GM23338 (cell line): ENCODE measurements at regions not wholly inside any gene's neighbourhood (a gene's known extent, or its start where the extent isn't known, plus 50 kb on each side); places are given as distances from the start of the nearest gene placed in this dataset.

Experiments
- ATAC-seq: fragments of 200-7000 bp; cut with Tn5 transposase; 3 replicates; pipeline ENCODE4 v1.9.1; 2020
- DNase-seq: peaks from one replicate; pipeline ENCODE4 v3.0.0-alpha.2; 2015; ENCODE audit warnings: low spot score
- H2AFZ ChIP-seq: fragments of 200-600 bp; sonication (generic); 2 replicates; pipeline ENCODE4 v1.8.0; 2016; ENCODE audit warnings: antibody characterized with exemption, mild to moderate bottlenecking, moderate library complexity
- H3F3A ChIP-seq: fragments of 200-600 bp; sonication (generic); replicated peaks from 2 replicates; pipeline ENCODE4 v1.8.0; 2017; ENCODE audit warnings: antibody characterized with exemption, mixed run types, low read depth
- H3K27ac ChIP-seq: fragments of 200-600 bp; sonication (generic); 2 replicates; pipeline ENCODE4 v1.6.1; 2016; ENCODE audit warnings: low read depth
- H3K27me3 ChIP-seq: fragments of 200-600 bp; sonication (generic); 2 replicates; pipeline ENCODE4 v1.8.0; 2016; ENCODE audit warnings: mild to moderate bottlenecking, mixed run types, moderate library complexity; ENCODE audit not compliant: insufficient read depth
- H3K36me3 ChIP-seq: fragments of 200-600 bp; sonication (generic); 2 replicates; pipeline ENCODE4 v1.8.0; 2016; ENCODE audit warnings: mild to moderate bottlenecking; ENCODE audit not compliant: insufficient read depth
- H3K4me1 ChIP-seq: fragments of 200-600 bp; sonication (generic); 2 replicates; pipeline ENCODE4 v1.8.0; 2016; ENCODE audit warnings: mild to moderate bottlenecking, moderate library complexity; ENCODE audit not compliant: insufficient read depth
- H3K4me2 ChIP-seq: fragments of 200-600 bp; sonication (generic); 2 replicates; pipeline ENCODE4 v1.7.1; 2017; ENCODE audit warnings: mixed run types
- H3K4me3 ChIP-seq: fragments of 200-600 bp; sonication (generic); 2 replicates; pipeline ENCODE4 v1.6.1; 2016; ENCODE audit warnings: mixed run types
- H3K79me2 ChIP-seq: fragments of 200-600 bp; sonication (generic); replicated peaks from 2 replicates; pipeline ENCODE4 v1.8.0; 2017; ENCODE audit warnings: mild to moderate bottlenecking; ENCODE audit not compliant: insufficient read depth
- H3K9me2 ChIP-seq: fragments of 200-600 bp; sonication (generic); 2 replicates; pipeline ENCODE4 v1.8.0; 2017; ENCODE audit not compliant: insufficient read depth
- H4K20me1 ChIP-seq: fragments of 200-600 bp; sonication (generic); replicated peaks from 2 replicates; pipeline ENCODE4 v1.8.0; 2017; ENCODE audit warnings: mild to moderate bottlenecking; ENCODE audit not compliant: insufficient read depth
- H3K27ac Mint-ChIP-seq: 2 replicates; pipeline ENCODE4 v1.8.0; 2020; ENCODE audit warnings: inconsistent platforms, mild to moderate bottlenecking, moderate library complexity, mixed read lengths
- H3K27me3 Mint-ChIP-seq: 3 replicates; pipeline ENCODE4 v1.8.0; 2022; ENCODE audit warnings: low read depth, mild to moderate bottlenecking, moderate library complexity, mixed read lengths, inconsistent platforms; ENCODE audit not compliant: insufficient read depth, poor library complexity
- H3K36me3 Mint-ChIP-seq: 3 replicates; pipeline ENCODE4 v1.8.0; 2021; ENCODE audit warnings: low read depth, mild to moderate bottlenecking, inconsistent platforms, moderate library complexity, mixed read lengths
- H3K4me1 Mint-ChIP-seq: 3 replicates; pipeline ENCODE4 v1.8.0; 2020; ENCODE audit warnings: mild to moderate bottlenecking, inconsistent platforms, mixed read lengths
- H3K4me3 Mint-ChIP-seq: 3 replicates; pipeline ENCODE4 v1.8.0; 2021; ENCODE audit warnings: moderate library complexity, mild to moderate bottlenecking, inconsistent platforms, mixed read lengths
- H3K9me3 Mint-ChIP-seq: 3 replicates; pipeline ENCODE4 v1.8.0; 2020; ENCODE audit warnings: moderate library complexity, mild to moderate bottlenecking, inconsistent platforms, mixed read lengths
- CREB1 ChIP-seq: fragments of 250-450 bp; sonication (Bioruptor Pico); IDR thresholded peaks from 2 replicates; pipeline ENCODE4 v1.5.0; 2020; ENCODE audit warnings: low read depth, mild to moderate bottlenecking, moderate library complexity
- EZH2 ChIP-seq: fragments of 200-600 bp; sonication (generic); IDR thresholded peaks from one replicate; pipeline ENCODE4 v1.8.0; 2017; ENCODE audit warnings: antibody characterized with exemption, mild to moderate bottlenecking, low read depth; ENCODE audit not compliant: unreplicated experiment
- EZH2phosphoT487 ChIP-seq: fragments of 200-600 bp; sonication (generic); IDR thresholded peaks from one replicate; pipeline ENCODE4 v1.8.1; 2018; ENCODE audit warnings: antibody characterized with exemption; ENCODE audit not compliant: unreplicated experiment
- JUNB ChIP-seq: IDR thresholded peaks from one replicate; pipeline ENCODE4 v1.6.1; 2016; ENCODE audit warnings: antibody characterized with exemption; ENCODE audit not compliant: unreplicated experiment
- NANOG ChIP-seq: IDR thresholded peaks from 2 replicates; pipeline ENCODE4 v1.6.1; 2016; ENCODE audit warnings: antibody characterized with exemption, borderline replicate concordance
- POLR2AphosphoS5 ChIP-seq: IDR thresholded peaks from 2 replicates; pipeline ENCODE4 v1.6.1; 2016; ENCODE audit warnings: antibody characterized with exemption, low read depth
- REST ChIP-seq: IDR thresholded peaks from one replicate; pipeline ENCODE4 v1.6.1; 2018; ENCODE audit warnings: antibody characterized with exemption; ENCODE audit not compliant: unreplicated experiment
- STAT1 ChIP-seq: IDR thresholded peaks from one replicate; pipeline ENCODE4 v1.6.1; 2016; ENCODE audit warnings: antibody characterized with exemption; ENCODE audit not compliant: unreplicated experiment
- ZNF114 ChIP-seq: fragments of 250-450 bp; sonication (Bioruptor Pico); IDR thresholded peaks from 2 replicates; pipeline ENCODE4 v1.5.0; 2020; ENCODE audit warnings: mild to moderate bottlenecking, moderate library complexity
- ZNF331 ChIP-seq: fragments of 250-450 bp; sonication (Bioruptor Pico); IDR thresholded peaks from 2 replicates; pipeline ENCODE4 v1.5.0; 2020; ENCODE audit warnings: low read depth, mild to moderate bottlenecking, moderate library complexity
- TF ChIP-seq, protein P1 (sequence below): fragments of 250-450 bp; sonication (Bioruptor Pico); IDR thresholded peaks from 2 replicates; pipeline ENCODE4 v1.5.0; 2020; ENCODE audit warnings: mild to moderate bottlenecking, moderate library complexity
- TF ChIP-seq, protein P2 (sequence below): IDR thresholded peaks from 2 replicates; pipeline ENCODE4 v1.6.1; 2016; ENCODE audit warnings: antibody characterized with exemption

GRCh38 chr1:115160728-115161127 is 71.4 kb upstream of the TSPAN2 start:
- H3K36me3 Mint-ChIP-seq = no peaks in the 10 kb centered on the region
- no peaks in the 10 kb centered on the region for H3K27me3 ChIP-seq
- H3K36me3 ChIP-seq = no peaks in the 10 kb centered on the region
- no peak overlapping the region for H3K4me3 Mint-ChIP-seq
- no peak for TF ChIP-seq STAT1
- no peak for TF ChIP-seq REST
- TF ChIP-seq, protein P1, sequence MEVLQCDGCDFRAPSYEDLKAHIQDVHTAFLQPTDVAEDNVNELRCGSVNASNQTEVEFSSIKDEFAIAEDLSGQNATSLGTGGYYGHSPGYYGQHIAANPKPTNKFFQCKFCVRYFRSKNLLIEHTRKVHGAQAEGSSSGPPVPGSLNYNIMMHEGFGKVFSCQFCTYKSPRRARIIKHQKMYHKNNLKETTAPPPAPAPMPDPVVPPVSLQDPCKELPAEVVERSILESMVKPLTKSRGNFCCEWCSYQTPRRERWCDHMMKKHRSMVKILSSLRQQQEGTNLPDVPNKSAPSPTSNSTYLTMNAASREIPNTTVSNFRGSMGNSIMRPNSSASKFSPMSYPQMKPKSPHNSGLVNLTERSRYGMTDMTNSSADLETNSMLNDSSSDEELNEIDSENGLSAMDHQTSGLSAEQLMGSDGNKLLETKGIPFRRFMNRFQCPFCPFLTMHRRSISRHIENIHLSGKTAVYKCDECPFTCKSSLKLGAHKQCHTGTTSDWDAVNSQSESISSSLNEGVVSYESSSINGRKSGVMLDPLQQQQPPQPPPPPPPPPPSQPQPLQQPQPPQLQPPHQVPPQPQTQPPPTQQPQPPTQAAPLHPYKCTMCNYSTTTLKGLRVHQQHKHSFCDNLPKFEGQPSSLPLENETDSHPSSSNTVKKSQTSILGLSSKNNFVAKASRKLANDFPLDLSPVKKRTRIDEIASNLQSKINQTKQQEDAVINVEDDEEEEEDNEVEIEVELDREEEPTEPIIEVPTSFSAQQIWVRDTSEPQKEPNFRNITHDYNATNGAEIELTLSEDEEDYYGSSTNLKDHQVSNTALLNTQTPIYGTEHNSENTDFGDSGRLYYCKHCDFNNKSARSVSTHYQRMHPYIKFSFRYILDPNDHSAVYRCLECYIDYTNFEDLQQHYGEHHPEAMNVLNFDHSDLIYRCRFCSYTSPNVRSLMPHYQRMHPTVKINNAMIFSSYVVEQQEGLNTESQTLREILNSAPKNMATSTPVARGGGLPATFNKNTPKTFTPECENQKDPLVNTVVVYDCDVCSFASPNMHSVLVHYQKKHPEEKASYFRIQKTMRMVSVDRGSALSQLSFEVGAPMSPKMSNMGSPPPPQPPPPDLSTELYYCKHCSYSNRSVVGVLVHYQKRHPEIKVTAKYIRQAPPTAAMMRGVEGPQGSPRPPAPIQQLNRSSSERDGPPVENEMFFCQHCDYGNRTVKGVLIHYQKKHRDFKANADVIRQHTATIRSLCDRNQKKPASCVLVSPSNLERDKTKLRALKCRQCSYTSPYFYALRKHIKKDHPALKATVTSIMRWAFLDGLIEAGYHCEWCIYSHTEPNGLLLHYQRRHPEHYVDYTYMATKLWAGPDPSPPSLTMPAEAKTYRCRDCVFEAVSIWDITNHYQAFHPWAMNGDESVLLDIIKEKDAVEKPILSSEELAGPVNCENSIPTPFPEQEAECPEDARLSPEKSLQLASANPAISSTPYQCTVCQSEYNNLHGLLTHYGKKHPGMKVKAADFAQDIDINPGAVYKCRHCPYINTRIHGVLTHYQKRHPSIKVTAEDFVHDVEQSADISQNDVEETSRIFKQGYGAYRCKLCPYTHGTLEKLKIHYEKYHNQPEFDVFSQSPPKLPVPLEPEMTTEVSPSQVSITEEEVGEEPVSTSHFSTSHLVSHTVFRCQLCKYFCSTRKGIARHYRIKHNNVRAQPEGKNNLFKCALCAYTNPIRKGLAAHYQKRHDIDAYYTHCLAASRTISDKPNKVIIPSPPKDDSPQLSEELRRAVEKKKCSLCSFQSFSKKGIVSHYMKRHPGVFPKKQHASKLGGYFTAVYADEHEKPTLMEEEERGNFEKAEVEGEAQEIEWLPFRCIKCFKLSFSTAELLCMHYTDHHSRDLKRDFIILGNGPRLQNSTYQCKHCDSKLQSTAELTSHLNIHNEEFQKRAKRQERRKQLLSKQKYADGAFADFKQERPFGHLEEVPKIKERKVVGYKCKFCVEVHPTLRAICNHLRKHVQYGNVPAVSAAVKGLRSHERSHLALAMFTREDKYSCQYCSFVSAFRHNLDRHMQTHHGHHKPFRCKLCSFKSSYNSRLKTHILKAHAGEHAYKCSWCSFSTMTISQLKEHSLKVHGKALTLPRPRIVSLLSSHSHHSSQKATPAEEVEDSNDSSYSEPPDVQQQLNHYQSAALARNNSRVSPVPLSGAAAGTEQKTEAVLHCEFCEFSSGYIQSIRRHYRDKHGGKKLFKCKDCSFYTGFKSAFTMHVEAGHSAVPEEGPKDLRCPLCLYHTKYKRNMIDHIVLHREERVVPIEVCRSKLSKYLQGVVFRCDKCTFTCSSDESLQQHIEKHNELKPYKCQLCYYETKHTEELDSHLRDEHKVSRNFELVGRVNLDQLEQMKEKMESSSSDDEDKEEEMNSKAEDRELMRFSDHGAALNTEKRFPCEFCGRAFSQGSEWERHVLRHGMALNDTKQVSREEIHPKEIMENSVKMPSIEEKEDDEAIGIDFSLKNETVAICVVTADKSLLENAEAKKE = no peak
- TF ChIP-seq NANOG = no peak
- no peak for TF ChIP-seq EZH2phosphoT487
- TF ChIP-seq EZH2 = no peak
- TF ChIP-seq ZNF114 (CRISPR knock-in tag) = no peak
- TF ChIP-seq CREB1 (CRISPR knock-in tag) = no peak
- TF ChIP-seq, protein P2, sequence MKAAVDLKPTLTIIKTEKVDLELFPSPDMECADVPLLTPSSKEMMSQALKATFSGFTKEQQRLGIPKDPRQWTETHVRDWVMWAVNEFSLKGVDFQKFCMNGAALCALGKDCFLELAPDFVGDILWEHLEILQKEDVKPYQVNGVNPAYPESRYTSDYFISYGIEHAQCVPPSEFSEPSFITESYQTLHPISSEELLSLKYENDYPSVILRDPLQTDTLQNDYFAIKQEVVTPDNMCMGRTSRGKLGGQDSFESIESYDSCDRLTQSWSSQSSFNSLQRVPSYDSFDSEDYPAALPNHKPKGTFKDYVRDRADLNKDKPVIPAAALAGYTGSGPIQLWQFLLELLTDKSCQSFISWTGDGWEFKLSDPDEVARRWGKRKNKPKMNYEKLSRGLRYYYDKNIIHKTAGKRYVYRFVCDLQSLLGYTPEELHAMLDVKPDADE = no peak
- no peak for TF ChIP-seq ZNF331 (CRISPR knock-in tag)
- no peak for TF ChIP-seq POLR2AphosphoS5
- no peak for TF ChIP-seq JUNB
- no peaks in the 10 kb centered on the region for H3K27me3 Mint-ChIP-seq
- no peaks in the 10 kb centered on the region for H3K9me3 Mint-ChIP-seq
- no peak overlapping the region for H3K27ac ChIP-seq
- no peak for ATAC-seq
- no peaks in the 10 kb centered on the region for H4K20me1 ChIP-seq
- no peak for DNase-seq
- H3K9me2 ChIP-seq = peaks cover 15% of the 10 kb centered on the region; the same call in 1 of the 2 replicates
- H3K4me2 ChIP-seq = no peak overlapping the region
- H3K79me2 ChIP-seq = no peaks in the 10 kb centered on the region
- no peak overlapping the region for H3K4me3 ChIP-seq
- H3K4me1 Mint-ChIP-seq = no peaks in the 10 kb centered on the region
- H3F3A ChIP-seq = no peaks in the 10 kb centered on the region
- H3K27ac Mint-ChIP-seq = no peak overlapping the region
- H3K4me1 ChIP-seq = no peaks in the 10 kb centered on the region
- H2AFZ ChIP-seq = no peak overlapping the region
